GM12878 (cell line): ENCODE measurements at regions not wholly inside any gene's neighbourhood (a gene's known extent, or its start where the extent isn't known, plus 50 kb on each side); places are given as distances from the start of the nearest gene placed in this dataset.

Experiments used
- ATF3 ChIP-seq: IDR thresholded peaks from 2 replicates; pipeline ENCODE4 v1.6.1; 2011; ENCODE audit warnings: low read depth, mild to moderate bottlenecking, low read length, moderate library complexity, borderline replicate concordance; ENCODE audit errors: extremely low read depth
- CBX5 ChIP-seq: sonication (generic); IDR thresholded peaks from 2 replicates; pipeline ENCODE4 v1.6.1; 2016; ENCODE audit warnings: low read depth, moderate library complexity, mild to moderate bottlenecking, inconsistent platforms
- CTCF ChIP-seq, 3 experiments: IDR thresholded peaks in 2 of 3; conservative IDR thresholded peaks in 1 of 3; 2 replicates each; pipeline ENCODE4 v1.5.1; 2011; ENCODE audit warnings: low read depth in 3 of 3, low read length in 3 of 3, mild to moderate bottlenecking in 3 of 3, control low read depth in 2 of 3, moderate library complexity in 2 of 3, inconsistent platforms in 1 of 3, mixed read lengths in 1 of 3; ENCODE audit not compliant: control insufficient read depth in 2 of 3, insufficient read depth in 1 of 3; ENCODE audit errors: extremely low read depth in 1 of 3
- EZH2 ChIP-seq: IDR thresholded peaks from 2 replicates; pipeline ENCODE4 v1.6.1; 2012; ENCODE audit warnings: low read depth, mild to moderate bottlenecking, control low read depth, inconsistent platforms, low read length, borderline replicate concordance; ENCODE audit not compliant: control insufficient read depth
- MAX ChIP-seq: IDR thresholded peaks from 2 replicates; pipeline ENCODE4 v1.6.1; 2012; ENCODE audit warnings: low read depth, low read length, improper control_type of control experiment
- POLR2AphosphoS2 ChIP-seq: IDR thresholded peaks from 2 replicates; pipeline ENCODE4 v1.6.1; 2011; ENCODE audit warnings: low read depth, mild to moderate bottlenecking, low read length, improper control_type of control experiment, moderate library complexity

GRCh38 chr3:18735005-18735404 is 309.9 kb upstream of the SATB1 start:
- no peak for TF ChIP-seq POLR2AphosphoS2
- no peak for TF ChIP-seq MAX
- no peak for TF ChIP-seq CBX5
- TF ChIP-seq ATF3: no peak
- no peak for TF ChIP-seq EZH2
- TF ChIP-seq CTCF (IDR thresholded peaks at IDR 0.05 in 2 of 3, conservative IDR thresholded peaks at IDR 0.05 in 1 of 3; ENCODE audit: control insufficient read depth in 2 of 3, extremely low read depth in 1 of 3, insufficient read depth in 1 of 3, low read depth in 3 of 3, low read length in 3 of 3): no peak
